GM19099 (cell line): ENCODE measurements at regions not wholly inside any gene's neighbourhood (a gene's known extent, or its start where the extent isn't known, plus 50 kb on each side); places are given as distances from the start of the nearest gene placed in this dataset.

Experiments used
- POLR2A ChIP-seq: IDR thresholded peaks from 3 replicates; pipeline ENCODE4 v1.6.1; 2011; ENCODE audit warnings: low read depth; ENCODE audit not compliant: insufficient read length; ENCODE audit errors: extremely low read depth

GRCh38 chr2:7458066-7458465 lies 540.9 kb downstream of the RNF144A start:
- no peak for TF ChIP-seq POLR2A

GRCh38 chr2:7467782-7468447 lies 550.7 kb downstream of the RNF144A start:
- no peak for TF ChIP-seq POLR2A

GRCh38 chr2:7468448-7468828 lies 551.2 kb downstream of the RNF144A start:
- TF ChIP-seq POLR2A: no peak

DNA sequence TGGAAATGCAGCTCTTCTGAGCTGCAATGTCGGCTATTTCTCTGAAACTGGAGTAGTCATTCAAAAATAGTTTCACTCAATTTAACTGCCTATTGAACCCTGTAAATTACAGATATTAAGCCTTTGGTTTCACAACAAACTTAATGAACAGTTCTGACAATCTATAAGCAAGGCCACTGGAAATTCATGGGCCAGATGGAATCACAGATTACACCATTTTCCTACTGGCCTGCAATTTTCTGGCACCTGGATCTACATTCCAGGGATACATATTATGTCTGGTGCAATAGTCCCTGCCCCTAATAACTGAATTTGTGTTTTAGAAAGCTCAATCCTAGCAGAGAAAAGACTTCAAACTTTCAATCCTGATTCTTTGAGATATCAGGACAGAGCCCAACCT lies 551.7 kb downstream of the RNF144A start:
- TF ChIP-seq POLR2A: no peak

- no peak for TF ChIP-seq POLR2A
Observed at GRCh38 chr2:7471185-7471584, 554.0 kb downstream of the RNF144A start.

GRCh38 chr2:7472465-7472864 lies 555.3 kb downstream of the RNF144A start:
- no peak for TF ChIP-seq POLR2A

- TF ChIP-seq POLR2A: no peak
Observed at GRCh38 chr2:7473135-7473771, 556.0 kb downstream of the RNF144A start.

GRCh38 chr2:7476371-7476770 lies 559.2 kb downstream of the RNF144A start:
- no peak for TF ChIP-seq POLR2A

GRCh38 chr2:7479603-7480002 lies 562.4 kb downstream of the RNF144A start:
- TF ChIP-seq POLR2A: no peak

DNA sequence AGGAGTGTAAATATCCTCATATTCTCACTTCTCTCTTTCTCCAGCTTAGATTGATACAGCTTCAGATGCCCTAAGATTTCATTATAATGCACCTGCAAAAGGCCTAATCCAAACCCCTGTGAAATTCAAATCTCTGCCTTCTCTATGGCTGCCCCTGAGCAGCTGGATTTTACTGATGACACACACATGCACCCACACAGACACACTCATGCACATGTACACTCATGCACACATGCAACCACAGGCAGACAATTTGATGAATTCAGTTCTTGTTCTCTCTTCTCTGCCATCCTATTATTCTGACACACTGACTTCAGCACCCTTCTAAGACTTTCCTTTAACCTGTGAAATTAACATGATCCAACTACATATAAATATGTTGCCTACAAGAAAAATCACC lies 563.2 kb downstream of the RNF144A start:
- no peak for TF ChIP-seq POLR2A

DNA sequence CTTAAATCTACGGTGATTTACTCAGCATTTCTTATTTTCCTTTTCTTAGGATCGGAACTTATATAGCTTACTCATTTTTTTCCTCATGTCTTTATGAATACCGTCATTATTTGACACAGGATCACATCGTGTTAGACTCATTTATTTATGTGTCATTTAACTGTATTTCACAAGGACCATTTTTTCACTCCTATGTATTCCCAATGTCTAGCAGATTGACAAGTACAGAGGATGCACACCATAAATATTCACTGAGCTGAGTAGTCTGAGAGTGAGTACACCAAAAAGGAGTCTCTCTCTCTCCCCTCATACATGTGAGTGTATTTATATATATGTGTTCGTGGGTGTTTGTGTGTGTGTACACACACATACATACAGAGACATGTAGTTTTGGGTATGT lies 573.5 kb downstream of the RNF144A start:
- TF ChIP-seq POLR2A: no peak

- no peak for TF ChIP-seq POLR2A
Observed at GRCh38 chr2:7492719-7493118, 575.5 kb downstream of the RNF144A start.

- no peak for TF ChIP-seq POLR2A
Observed at GRCh38 chr2:7497178-7497577, 580.0 kb downstream of the RNF144A start.

DNA sequence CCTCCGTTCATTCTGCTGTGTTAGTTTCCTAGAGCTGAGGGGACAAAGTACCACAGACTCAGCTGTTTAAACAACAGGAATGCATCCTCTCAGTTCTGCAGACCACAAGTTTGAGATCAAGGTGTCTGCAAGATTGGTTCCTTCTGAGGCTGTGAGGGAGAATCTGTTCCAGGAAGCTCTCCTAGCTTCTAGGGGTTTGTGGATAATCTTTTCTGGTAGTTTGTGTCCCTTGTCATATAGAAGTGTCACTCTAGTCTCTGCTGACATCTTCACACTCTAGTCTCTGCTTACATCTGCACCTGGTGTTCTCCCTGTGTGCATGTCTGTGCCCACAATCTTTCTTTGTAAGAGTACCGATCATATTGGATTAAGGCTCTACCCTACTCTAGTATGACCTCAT lies 581.8 kb downstream of the RNF144A start:
- no peak for TF ChIP-seq POLR2A

GRCh38 chr2:7502336-7502735 lies 585.1 kb downstream of the RNF144A start:
- no peak for TF ChIP-seq POLR2A

DNA sequence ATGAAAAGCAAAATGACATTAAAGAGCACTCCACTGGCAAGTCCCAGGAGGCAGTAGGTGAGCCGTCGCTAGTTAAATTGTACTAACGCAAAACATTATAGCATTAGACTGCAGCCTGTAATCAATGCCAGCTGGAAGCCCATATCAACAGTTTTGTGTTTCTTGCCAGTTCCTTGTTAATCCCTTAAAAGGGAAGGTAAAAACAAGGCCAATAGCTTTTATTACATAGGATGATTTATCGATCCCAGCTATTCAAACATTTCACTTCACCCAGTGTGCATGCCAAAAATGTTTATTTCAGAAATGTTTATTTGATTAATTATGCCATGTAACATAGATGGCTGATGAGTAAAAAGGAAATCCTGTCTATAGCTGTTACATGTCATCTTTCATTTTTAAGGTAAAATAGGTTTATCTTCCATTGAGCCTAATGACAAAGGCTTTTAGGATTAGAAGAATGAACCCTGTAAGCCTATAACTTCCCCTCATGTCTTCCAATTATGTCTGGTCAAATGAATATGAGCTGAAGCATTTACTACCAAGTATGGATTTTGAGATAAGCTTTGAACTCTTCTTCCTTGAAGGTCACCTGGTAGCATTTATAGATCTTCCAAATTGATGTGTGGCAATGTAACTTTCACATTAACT lies 591.2 kb downstream of the RNF144A start:
- TF ChIP-seq POLR2A: no peak
